ENCODE measurements at regions not wholly inside any gene's neighbourhood (a gene's known extent, or its start where the extent isn't known, plus 50 kb on each side); places are given as distances from the start of the nearest gene placed in this dataset.

- TF ChIP-seq CTCF (conservative IDR thresholded peaks at IDR 0.05 in 1 of 2, IDR thresholded peaks at IDR 0.05 in 1 of 2; ENCODE audit: low read depth in 1 of 2, low read length in 2 of 2) (no peak), EZH2 (IDR thresholded peaks at IDR 0.05; ENCODE audit: low read length, missing control alignments) (no peak)
Observed at GRCh38 chr5:15344954-15345353, 155.0 kb upstream of the FBXL7 start.
